ENCODE measurements at regions not wholly inside any gene's neighbourhood (a gene's known extent, or its start where the extent isn't known, plus 50 kb on each side); places are given as distances from the start of the nearest gene placed in this dataset.
"Not testable (repeated sequence)": the region's sequence is repeated elsewhere in the genome, so short reads cannot be mapped to it uniquely, and the experiment has no call there.

DNA sequence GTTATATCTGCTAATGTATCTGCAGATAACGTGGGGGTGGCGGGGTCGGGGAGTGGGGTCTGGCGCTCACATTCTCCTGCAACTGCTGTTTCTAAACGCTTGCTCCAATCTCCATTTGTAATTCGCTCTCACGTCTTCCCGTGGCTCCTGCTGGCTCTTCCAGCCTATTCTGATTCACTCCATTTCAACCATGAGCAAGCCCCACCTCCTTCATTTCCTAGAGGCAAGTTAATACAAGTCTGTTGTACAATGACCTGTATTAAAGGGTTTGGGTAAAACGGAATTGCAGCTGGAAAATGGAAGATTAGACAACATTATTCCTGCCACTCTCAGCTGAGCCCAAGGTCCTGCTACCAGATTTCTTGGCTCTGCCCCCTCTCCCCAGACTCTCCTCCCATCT is 132.3 kb downstream of the CSNK2A3 start:
- ATAC-seq (no peak), DNase-seq (no peak)

GRCh38 chr11:11218629-11218986 is 134.4 kb downstream of the CSNK2A3 start:
- DNase-seq (no peak), ATAC-seq (no peak)

DNA sequence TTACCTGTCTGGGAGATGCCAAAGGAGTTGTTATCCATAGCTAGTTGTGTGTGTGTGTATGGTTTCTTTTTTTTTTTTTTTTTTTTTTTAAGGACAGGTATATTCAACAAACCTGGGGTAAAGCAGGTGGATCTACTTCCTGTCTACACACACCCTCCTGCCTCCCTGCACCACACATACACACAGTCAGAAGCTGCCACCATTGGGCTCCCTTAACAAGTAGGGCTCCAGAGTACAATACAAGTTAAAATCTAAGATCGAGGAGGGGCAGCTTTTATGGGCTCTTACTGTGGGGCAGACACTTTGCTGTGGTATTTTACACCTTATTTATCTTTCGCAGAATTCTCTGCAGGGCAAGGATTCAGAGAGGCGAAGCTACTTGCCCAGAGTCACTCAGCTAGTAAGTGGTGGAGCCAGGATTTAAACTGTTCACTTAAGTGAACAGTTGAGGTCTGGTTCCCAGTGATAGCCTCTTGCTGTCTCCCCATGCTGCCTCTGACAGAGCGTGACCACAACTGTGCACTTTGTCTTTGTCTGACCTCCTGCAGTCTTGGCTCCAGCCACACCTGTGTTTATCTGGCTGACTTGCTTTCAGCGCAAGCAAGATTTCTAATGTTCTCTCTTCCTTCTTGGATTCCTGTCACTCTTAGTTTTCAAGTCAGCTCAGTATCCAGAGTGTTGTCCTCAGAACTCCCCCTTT is 135.0 kb downstream of the CSNK2A3 start:
- DNase-seq = no peak
- no peak for ATAC-seq

DNA sequence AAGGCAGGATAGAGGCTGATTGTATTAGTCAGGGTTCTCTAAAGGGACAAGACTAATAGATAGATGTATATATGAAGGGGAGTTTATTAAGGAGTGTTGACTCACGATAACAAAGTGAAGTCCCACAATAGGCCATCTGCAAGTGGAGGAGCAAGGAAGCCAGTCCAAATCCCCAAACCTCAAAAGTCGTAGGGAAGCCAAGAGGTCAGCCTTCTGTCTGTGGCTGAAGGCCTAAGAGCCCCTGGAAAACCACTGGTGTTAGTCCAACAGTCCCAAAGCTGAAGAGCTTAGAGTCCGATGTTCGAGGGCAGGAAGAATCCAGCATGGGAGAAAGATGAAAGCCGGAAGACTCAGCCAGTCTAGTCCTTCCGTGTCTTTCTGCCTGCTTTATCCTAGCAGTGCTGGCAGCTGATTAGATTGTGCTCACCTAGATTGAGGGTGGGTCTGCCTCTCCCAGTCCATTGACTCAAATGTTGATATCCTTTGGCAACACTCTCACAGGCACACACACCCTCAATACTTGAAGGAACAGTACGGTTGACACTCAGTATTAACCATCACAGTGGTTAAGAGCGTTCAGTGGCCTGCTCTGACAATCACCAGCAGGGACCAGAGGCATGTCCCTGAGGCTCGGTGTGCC is 135.6 kb downstream of the CSNK2A3 start:
- ATAC-seq (no peak), DNase-seq (no peak)

DNA sequence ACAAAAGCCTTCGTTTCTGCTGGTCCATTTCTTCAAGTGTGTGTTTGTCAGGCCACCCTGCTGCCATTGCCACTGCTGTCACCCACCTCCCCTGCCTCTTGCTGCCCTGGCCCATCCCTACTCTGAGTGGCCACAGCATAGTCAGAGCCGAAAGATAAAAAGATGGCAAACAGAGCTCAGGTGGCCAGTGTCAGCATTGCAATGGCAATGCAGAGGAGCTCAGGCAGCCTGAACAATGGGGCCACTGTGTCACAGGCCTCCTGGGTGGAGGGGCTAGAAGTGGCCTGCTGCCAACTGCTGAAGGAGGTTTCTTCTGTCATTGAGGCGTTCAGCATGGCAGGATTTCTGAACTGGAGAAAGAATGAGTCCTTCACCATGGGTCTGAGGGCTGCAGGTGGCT is 137.1 kb downstream of the CSNK2A3 start:
- DNase-seq = no peak
- no peak for ATAC-seq

DNA sequence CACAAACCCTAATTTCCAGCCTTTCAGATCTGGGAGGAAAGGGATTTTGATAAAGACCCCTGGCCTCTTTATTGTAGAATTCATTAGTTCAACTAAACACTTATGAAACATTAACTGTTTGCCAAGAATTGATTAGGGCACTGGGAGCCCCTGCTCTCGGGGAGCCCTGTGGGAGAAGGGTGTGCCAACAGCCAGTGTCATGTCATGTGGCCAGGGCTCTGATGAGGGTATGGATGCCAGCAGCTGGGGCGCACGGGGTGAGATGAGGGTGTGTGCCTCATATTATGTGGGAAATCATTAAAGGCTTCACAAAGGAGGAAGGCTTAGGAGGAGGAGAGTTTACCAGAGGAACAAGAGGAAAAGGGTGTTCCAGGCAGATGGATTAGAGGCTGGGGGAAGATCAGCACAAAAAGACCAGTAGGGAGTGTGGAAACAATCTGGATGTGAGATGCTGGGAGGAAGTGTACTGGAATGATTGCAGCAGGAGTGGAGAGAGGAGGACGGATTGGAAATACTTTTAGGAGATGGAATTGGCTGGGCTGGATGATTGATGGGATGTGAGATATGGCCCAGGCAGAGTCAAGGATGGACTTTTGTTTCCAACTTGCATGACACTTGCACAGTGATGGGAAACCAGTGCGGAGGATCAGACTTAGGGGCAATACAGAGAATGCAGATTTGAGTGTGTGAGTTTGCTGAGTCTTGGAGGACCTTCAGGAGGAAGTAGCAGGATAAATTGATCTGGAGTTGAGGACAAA is 137.8 kb downstream of the CSNK2A3 start:
- DNase-seq (no peak), ATAC-seq (no peak)

DNA sequence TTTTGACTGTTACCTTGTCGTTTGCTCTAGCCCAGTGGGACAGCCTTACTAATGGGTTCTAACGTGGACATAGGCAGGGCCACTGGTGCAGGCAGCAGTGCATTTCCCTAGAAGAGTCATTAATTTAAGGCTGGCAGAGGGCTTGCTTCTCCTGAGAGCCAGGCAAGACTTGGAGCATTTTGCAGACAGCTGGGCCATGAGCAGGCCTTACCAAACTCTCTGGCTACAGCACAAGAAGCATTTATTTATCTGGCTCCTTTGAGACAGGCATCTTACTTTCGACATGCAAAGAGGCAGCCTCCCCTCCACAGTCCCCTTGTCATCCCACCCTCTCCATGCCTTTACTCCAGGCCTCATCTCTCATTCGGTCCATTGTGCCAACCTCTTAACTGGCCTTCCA is 139.9 kb downstream of the CSNK2A3 start:
- no peak for ATAC-seq
- no peak for DNase-seq

DNA sequence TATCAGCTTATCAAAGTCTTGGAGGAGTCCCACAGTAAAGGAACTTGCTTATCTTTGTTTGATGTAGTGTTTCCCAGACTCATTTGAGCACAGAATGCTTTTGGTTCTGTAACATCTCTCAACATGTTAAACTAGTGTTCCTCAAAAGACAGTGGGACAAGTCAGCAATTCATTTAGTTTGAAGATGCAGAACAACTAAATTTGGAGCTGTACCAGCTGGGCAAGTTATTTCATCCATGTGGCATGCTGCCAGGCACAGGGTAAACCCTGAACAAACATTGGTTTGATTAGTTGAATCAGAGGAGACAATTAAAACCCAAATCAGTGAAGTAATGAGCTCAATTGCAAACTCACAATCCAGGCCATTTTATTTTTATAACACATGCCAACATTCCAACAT is 141.2 kb downstream of the CSNK2A3 start:
- ATAC-seq (no peak), DNase-seq (no peak)

GRCh38 chr11:11211186-11211585 is 141.9 kb downstream of the CSNK2A3 start:
- ATAC-seq = no peak
- DNase-seq = no peak

DNA sequence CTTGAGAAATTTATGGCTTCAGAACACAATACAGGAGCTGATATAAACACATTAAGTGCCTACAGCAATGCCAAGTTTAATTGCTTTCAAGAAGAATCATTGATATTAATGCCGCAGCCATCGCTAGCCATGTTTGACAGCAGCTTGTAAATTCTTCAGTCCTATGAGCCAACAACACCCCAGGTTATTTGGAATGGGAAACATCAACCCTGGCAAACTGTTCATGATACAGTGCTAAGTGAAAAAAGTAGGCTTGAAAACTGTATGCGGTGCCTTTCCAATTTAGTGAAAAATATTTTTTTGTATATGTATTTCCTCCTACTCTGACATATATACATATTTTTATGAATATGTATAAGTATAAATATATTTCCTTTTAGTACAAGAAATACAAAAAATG is 142.6 kb downstream of the CSNK2A3 start:
- ATAC-seq (no peak), DNase-seq (no peak)

GRCh38 chr11:11209967-11210366 is 143.1 kb downstream of the CSNK2A3 start:
- ATAC-seq (no peak), DNase-seq (no peak)

DNA sequence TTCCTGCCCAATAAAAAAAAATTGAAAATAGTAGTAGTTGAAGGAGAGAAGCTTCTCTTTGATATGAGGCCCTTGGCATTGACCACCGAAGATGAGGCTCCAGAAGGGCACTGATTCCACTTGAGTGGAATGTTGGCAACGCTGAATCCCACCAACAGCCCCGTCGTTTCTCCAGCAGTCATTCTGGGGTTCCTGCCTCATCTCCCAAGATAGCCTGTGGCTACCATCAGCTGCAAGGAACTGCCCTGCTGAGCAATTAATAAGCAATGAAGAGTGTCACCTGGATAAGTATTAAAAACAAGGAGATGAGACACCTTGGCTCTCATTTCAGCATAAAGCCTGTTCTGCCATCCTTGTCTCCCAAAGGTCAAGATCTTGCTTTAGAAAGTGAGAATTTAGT is 144.1 kb downstream of the CSNK2A3 start:
- DNase-seq (no peak), ATAC-seq (no peak)

- ATAC-seq (no peak), DNase-seq (no peak)
Observed at GRCh38 chr11:11207428-11207827, 145.6 kb downstream of the CSNK2A3 start.

- no peak for ATAC-seq
- no peak for DNase-seq
Observed at GRCh38 chr11:11206484-11206883, 146.6 kb downstream of the CSNK2A3 start.

GRCh38 chr11:11202885-11203284 is 150.2 kb downstream of the CSNK2A3 start:
- ATAC-seq = no peak
- no peak for DNase-seq

GRCh38 chr11:11201302-11201701 is 151.7 kb downstream of the CSNK2A3 start:
- not testable (repeated sequence) for ATAC-seq, DNase-seq

- DNase-seq = no peak
- no peak for ATAC-seq
Observed at GRCh38 chr11:11192541-11192940, 160.5 kb downstream of the CSNK2A3 start.

DNA sequence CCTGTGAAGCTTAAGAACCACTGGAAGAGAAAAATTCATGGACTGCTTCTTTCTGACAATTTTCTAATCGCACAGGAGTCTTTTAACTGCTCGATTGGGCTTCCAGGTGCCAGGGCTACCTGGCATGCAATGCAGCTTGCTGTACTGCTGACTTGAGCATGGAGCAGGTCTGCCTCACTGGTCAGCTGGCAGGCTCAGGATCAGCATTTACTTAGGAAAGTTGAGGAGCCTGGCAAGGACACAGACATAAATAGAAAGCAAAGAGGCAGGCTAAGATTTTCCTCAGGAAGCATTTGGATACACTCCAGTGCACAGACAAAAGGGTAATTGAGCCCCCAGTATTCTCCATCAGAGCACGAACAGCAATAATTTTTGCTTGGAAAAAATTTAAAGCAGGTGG is 163.5 kb downstream of the CSNK2A3 start:
- DNase-seq (no peak), ATAC-seq (no peak)

GRCh38 chr11:11186249-11186648 is 166.8 kb downstream of the CSNK2A3 start:
- ATAC-seq (no peak), DNase-seq (no peak)

- ATAC-seq (no peak), DNase-seq (no peak)
Observed at GRCh38 chr11:11182261-11182660, 170.8 kb downstream of the CSNK2A3 start.

DNA sequence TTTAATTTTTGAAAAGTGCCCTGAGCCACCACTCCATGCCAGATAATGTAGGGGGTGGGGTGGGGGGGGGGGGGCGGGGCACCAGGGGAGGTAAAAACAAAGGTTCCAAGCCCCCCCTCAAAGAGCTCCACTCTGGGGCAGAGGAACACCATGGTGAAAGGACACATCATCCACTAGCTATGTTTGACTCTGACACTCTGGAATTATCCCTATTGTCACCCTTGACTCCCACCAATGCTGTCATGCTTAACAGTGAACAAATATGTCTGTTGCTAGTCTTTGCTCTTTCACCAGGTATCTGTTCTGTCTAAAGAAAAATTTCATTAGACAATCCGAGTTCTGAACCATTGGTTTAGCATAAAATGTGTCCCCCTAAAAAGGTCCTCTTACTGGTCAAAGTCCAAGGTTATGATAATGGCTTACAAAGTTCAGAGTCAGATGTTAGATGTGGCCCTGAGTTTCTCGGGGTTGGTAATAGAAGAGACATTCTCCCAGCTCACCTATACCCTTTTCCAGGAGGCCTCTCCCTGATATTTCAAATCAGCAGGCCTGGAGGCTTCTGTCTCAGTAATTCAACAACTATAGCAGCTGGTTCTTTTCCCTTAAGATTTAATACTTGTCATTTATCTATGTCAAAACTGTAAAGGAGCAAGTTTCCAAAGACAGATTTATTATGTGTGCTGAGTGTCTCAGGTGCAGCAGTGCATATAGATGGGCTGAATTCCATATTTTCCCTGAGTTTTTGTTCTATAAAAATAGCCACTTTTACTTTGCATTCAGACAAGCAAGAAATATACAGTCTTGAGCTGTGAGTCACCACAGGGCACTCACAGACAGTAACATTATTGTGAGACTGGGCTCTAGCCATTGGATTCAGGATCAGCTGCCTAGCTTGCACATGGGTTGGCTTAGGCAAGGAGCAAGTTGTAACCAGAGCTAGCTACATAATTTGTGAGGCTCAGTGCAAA is 174.1 kb downstream of the CSNK2A3 start:
- no peak for DNase-seq
- ATAC-seq = no peak

DNA sequence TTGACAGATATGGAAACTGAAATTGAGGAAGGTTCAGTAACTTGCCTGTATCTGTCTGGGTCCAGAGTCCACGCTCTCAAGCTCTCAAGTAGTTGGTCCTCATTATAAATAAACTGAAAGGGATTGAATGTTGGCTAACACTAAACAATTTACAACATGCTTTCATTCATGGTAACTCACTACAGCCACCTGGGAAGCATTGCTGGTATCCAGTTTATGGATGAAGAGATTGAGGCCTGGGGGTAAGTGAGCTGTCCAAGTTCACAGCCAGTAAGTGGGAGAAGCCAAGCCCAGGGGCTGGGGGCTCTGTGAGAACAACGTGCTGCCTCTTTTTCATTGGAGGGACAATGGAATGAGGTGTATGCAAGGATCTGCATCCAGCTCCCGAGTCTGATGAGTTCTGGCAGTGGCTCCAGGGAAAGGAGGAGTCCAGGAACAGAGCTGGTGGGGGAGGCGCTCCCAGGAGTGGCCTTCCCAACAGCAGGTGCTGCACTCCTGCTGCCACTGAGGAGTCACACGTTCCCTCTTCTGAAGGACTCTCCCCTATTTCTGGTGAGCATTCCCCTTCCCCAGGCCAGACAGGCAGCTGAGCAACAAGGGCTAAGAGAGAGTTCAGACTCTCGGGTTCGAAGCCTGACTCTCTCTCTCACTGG is 175.8 kb downstream of the CSNK2A3 start:
- ATAC-seq (no peak), DNase-seq (no peak)

All from stimulated activated naive CD8-positive, alpha-beta T cell treated with anti-CD3 and anti-CD28 coated beads, Interleukin-15, Interleukin-2, amounts not matched to agents 100 U/mL and 50 U/mL, for 24 hours (primary cell).